ENCODE measurements at regions not wholly inside any gene's neighbourhood (a gene's known extent, or its start where the extent isn't known, plus 50 kb on each side); places are given as distances from the start of the nearest gene placed in this dataset.

GRCh38 chr18:77651441-77651840, 401.8 kb downstream of the GALR1 start:
- 86 to 88% methylated on average over 9 to 13 of the region's 13 CpGs for WGBS, 2 donors

GRCh38 chr18:77653792-77654191, 404.1 kb downstream of the GALR1 start:
- DNase-seq (ENCODE audit: low spot score in 2 of 2): no peak
- H3K4me3 ChIP-seq (ENCODE audit: low read depth, poor library complexity, severe bottlenecking): no peak overlapping the region
- 77 to 88% methylated on average over 6 to 11 of the region's 12 CpGs for WGBS, 2 donors
- intact Hi-C loops (cut with DNase I; ENCODE audit: low total_unique reads): no loop called here
- no peak for TF ChIP-seq CTCF (IDR thresholded peaks at IDR 0.05)
- no peak for TF ChIP-seq POLR2A (IDR thresholded peaks at IDR 0.05)

More at GRCh38 chr18:77651441-77651840, 401.8 kb downstream of the GALR1 start:
- H3K4me3 ChIP-seq (ENCODE audit: low read depth, poor library complexity, severe bottlenecking): no peak overlapping the region
- DNase-seq (ENCODE audit: low spot score in 2 of 2): no peak
- TF ChIP-seq POLR2A (IDR thresholded peaks at IDR 0.05) (no peak), CTCF (IDR thresholded peaks at IDR 0.05) (no peak)
- intact Hi-C loops (cut with DNase I; ENCODE audit: low total_unique reads): no loop called here

- 83 to 84% methylated on average over 5 of the region's 5 CpGs for WGBS, 2 donors
- intact Hi-C loops (cut with DNase I; ENCODE audit: low total_unique reads): no loop called here
Observed at GRCh38 chr18:77654302-77654701, 404.7 kb downstream of the GALR1 start.

GRCh38 chr18:77657651-77658298, 408.1 kb downstream of the GALR1 start:
- DNase-seq (ENCODE audit: low spot score in 2 of 2): no peak
- intact Hi-C loops (cut with DNase I; ENCODE audit: low total_unique reads): no loop called here
- H3K4me3 ChIP-seq (ENCODE audit: low read depth, poor library complexity, severe bottlenecking): no peak overlapping the region
- TF ChIP-seq POLR2A (IDR thresholded peaks at IDR 0.05) (no peak), CTCF (IDR thresholded peaks at IDR 0.05) (no peak)
- WGBS, 2 donors: 84 to 86% methylated on average over 31 of the region's 31 CpGs

More at GRCh38 chr18:77654302-77654701, 404.7 kb downstream of the GALR1 start:
- DNase-seq (ENCODE audit: low spot score in 2 of 2): no peak
- no peak overlapping the region for H3K4me3 ChIP-seq (ENCODE audit: low read depth, poor library complexity, severe bottlenecking)
- TF ChIP-seq CTCF (IDR thresholded peaks at IDR 0.05) (no peak), POLR2A (IDR thresholded peaks at IDR 0.05) (no peak)

GRCh38 chr18:77658299-77658662, 408.6 kb downstream of the GALR1 start:
- no peak for DNase-seq (ENCODE audit: low spot score in 2 of 2)
- intact Hi-C loops (cut with DNase I; ENCODE audit: low total_unique reads): no loop called here
- TF ChIP-seq CTCF (IDR thresholded peaks at IDR 0.05) (no peak), POLR2A (IDR thresholded peaks at IDR 0.05) (no peak)
- 63 to 68% methylated on average over 7 of the region's 7 CpGs for WGBS, 2 donors
- H3K4me3 ChIP-seq (ENCODE audit: low read depth, poor library complexity, severe bottlenecking): no peak overlapping the region
